Liver (tissue), 8 donors: ENCODE measurements at regions not wholly inside any gene's neighbourhood (a gene's known extent, or its start where the extent isn't known, plus 50 kb on each side); places are given as distances from the start of the nearest gene placed in this dataset.

Source experiments
- DNase-seq: peaks from one replicate; pipeline ENCODE4 v3.0.0-alpha.2; 2017; ENCODE audit warnings: low spot score
- H3K27ac ChIP-seq, 2 donors: one replicate each; pipeline ENCODE4 v1.7.0; 2013; ENCODE audit warnings: inconsistent platforms in 2 of 2, low read length in 2 of 2, control low read depth in 1 of 2, low read depth in 1 of 2, mild to moderate bottlenecking in 1 of 2
- H3K27me3 ChIP-seq, 4 donors: one replicate each; pipeline versions ENCODE4 v1.6.1 to v1.7.0; 2013; ENCODE audit warnings: low read length in 3 of 4, inconsistent platforms in 1 of 4, mild to moderate bottlenecking in 1 of 4, moderate library complexity in 1 of 4; ENCODE audit not compliant: control insufficient read depth in 4 of 4, insufficient read depth in 4 of 4
- H3K36me3 ChIP-seq, 4 donors: one replicate each; pipeline versions ENCODE4 v1.6.1 to v1.7.0; 2013; ENCODE audit warnings: low read length in 3 of 4, mild to moderate bottlenecking in 3 of 4, low read depth in 1 of 4, moderate library complexity in 1 of 4; ENCODE audit not compliant: control insufficient read depth in 4 of 4, insufficient read depth in 3 of 4
- H3K4me1 ChIP-seq, 4 donors: one replicate each; pipeline versions ENCODE4 v1.6.1 to v1.7.0; 2013; ENCODE audit warnings: low read length in 3 of 4, mild to moderate bottlenecking in 3 of 4, moderate library complexity in 1 of 4; ENCODE audit not compliant: control insufficient read depth in 4 of 4, insufficient read depth in 4 of 4
- H3K4me3 ChIP-seq, 3 donors: one replicate each; pipeline versions ENCODE4 v1.6.1 to v1.7.0; 2013; ENCODE audit warnings: low read length in 3 of 3, control low read depth in 1 of 3, low read depth in 1 of 3, mild to moderate bottlenecking in 1 of 3
- H3K9ac ChIP-seq, 2 donors: one replicate each; pipeline ENCODE4 v1.7.0; 2013; ENCODE audit warnings: low read length in 2 of 2, mild to moderate bottlenecking in 2 of 2, moderate library complexity in 2 of 2, control low read depth in 1 of 2, low read depth in 1 of 2
- H3K9me3 ChIP-seq, 4 donors: one replicate each; pipeline versions ENCODE4 v1.6.1 to v1.7.0; 2013; ENCODE audit warnings: low read length in 3 of 4; ENCODE audit not compliant: control insufficient read depth in 4 of 4
- EGR1 ChIP-seq, 2 donors: IDR thresholded peaks; 2 replicates each; pipeline ENCODE4 v1.6.1; 2016 to 2018; ENCODE audit warnings: antibody characterized with exemption in 2 of 2, low read depth in 2 of 2
- FOXA1 ChIP-seq: IDR thresholded peaks from 2 replicates; pipeline ENCODE4 v1.6.1; 2016; ENCODE audit warnings: antibody characterized with exemption
- FOXA2 ChIP-seq: IDR thresholded peaks from 2 replicates; pipeline ENCODE4 v1.6.1; 2016; ENCODE audit warnings: antibody characterized with exemption
- GABPA ChIP-seq, 2 donors: IDR thresholded peaks in 1 of 2; conservative IDR thresholded peaks in 1 of 2; 2 replicates each; pipeline ENCODE4 v1.6.1; 2016; ENCODE audit warnings: antibody characterized with exemption in 2 of 2, mild to moderate bottlenecking in 1 of 2, moderate library complexity in 1 of 2
- HNF4G ChIP-seq: IDR thresholded peaks from 2 replicates; pipeline ENCODE4 v1.6.1; 2016; ENCODE audit warnings: antibody characterized with exemption
- JUND ChIP-seq, 2 donors: IDR thresholded peaks; 2 replicates each; pipeline ENCODE4 v1.6.1; 2016; ENCODE audit warnings: antibody characterized with exemption in 2 of 2
- NR2F2 ChIP-seq: IDR thresholded peaks from 2 replicates; pipeline ENCODE4 v1.6.1; 2016; ENCODE audit warnings: antibody characterized with exemption
- RAD21 ChIP-seq, 2 donors: IDR thresholded peaks; 2 replicates each; pipeline ENCODE4 v1.6.1; 2016; ENCODE audit warnings: antibody characterized with exemption in 2 of 2, mild to moderate bottlenecking in 2 of 2
- SP1 ChIP-seq: IDR thresholded peaks from 2 replicates; pipeline ENCODE4 v1.6.1; 2018; ENCODE audit warnings: antibody characterized with exemption, mild to moderate bottlenecking
- TAF1 ChIP-seq: conservative IDR thresholded peaks from 2 replicates; pipeline ENCODE4 v1.6.1; 2016; ENCODE audit warnings: antibody characterized with exemption, mild to moderate bottlenecking
- YY1 ChIP-seq: IDR thresholded peaks from 2 replicates; pipeline ENCODE4 v1.6.1; 2016; ENCODE audit warnings: antibody characterized with exemption, mild to moderate bottlenecking
- WGBS: extraction: QIAGEN DNeasy Blood & Tissue Kit; methylation state at CpG from one replicate; pipeline ENCODE4 v1.1.7; 2013; 5-methylcytosine and 5-hydroxymethylcytosine counted together
- TF ChIP-seq, protein P1 (sequence below): IDR thresholded peaks from 2 replicates; pipeline ENCODE4 v1.6.1; 2016; ENCODE audit warnings: antibody characterized with exemption
- TF ChIP-seq, protein P2 (sequence below): fragments of 150-350 bp; IDR thresholded peaks from 2 replicates; pipeline ENCODE4 v1.5.1; 2017; ENCODE audit warnings: improper control_type of control experiment, low read depth, low read length; ENCODE audit not compliant: missing input control
- TF ChIP-seq, protein P3 (sequence below): IDR thresholded peaks from 2 replicates; pipeline ENCODE4 v1.6.1; 2016; ENCODE audit warnings: antibody characterized with exemption
- donor health status: healthy.
- donor health status: healthy.
- donor health status: healthy.
- donor health status: healthy.
- donor health status: healthy.

DNA sequence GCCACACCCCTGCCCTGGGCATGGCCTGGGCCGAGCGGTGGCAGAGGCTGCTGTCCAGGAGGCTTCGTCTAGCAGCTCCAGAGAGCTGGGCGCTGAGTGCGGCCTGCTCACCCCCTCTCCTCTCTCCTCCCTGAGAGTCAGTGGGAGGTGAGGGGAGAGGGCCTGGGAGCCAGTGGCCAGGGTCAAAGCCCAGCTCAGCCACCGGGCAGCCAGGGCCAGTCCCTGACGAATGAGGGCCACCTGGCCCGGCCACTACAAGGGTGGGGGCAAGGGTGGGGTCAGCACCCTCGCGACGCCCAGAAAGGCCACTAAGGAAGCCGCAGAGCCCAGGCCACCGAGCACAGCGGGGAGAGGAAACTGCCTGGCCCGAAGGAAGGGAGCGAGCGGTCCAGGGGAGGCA is 131.7 kb downstream of the FAM53A start:
- H3K36me3 ChIP-seq = no peaks in the 10 kb centered on the region
- H3K9ac ChIP-seq = no peak overlapping the region

DNA sequence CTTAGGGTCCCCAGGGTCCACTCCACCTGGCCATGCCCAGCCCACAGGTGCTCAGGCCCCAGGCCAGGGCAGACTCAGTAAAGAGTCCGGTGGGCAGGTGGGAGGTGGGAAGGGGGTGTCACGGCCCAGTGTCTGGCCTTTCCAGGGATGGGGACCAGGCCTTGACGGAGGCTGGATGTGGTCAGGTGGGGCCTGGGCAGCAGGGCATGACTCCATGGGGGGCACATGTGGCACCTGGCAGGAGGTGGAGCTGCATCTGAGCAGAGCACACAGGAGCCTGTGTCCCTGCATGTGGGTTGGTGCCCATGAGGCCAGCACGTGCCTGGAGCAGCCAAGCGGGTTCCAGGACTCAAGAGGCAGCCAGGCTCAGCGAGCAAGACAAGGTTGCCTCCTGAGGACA is 132.9 kb downstream of the FAM53A start:
- no peak for DNase-seq
- no peak for TF ChIP-seq RAD21 (IDR thresholded peaks at IDR 0.05)
- TF ChIP-seq EGR1 (IDR thresholded peaks at IDR 0.05; ENCODE audit: low read depth in 2 of 2) = no peak
- no peak for TF ChIP-seq GABPA (IDR thresholded peaks at IDR 0.05 in 1 of 2, conservative IDR thresholded peaks at IDR 0.05 in 1 of 2)
- TF ChIP-seq YY1 = no peak
- TF ChIP-seq, protein P1, sequence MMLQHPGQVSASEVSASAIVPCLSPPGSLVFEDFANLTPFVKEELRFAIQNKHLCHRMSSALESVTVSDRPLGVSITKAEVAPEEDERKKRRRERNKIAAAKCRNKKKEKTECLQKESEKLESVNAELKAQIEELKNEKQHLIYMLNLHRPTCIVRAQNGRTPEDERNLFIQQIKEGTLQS = no peak
- no peak for TF ChIP-seq NR2F2
- TF ChIP-seq, protein P2, sequence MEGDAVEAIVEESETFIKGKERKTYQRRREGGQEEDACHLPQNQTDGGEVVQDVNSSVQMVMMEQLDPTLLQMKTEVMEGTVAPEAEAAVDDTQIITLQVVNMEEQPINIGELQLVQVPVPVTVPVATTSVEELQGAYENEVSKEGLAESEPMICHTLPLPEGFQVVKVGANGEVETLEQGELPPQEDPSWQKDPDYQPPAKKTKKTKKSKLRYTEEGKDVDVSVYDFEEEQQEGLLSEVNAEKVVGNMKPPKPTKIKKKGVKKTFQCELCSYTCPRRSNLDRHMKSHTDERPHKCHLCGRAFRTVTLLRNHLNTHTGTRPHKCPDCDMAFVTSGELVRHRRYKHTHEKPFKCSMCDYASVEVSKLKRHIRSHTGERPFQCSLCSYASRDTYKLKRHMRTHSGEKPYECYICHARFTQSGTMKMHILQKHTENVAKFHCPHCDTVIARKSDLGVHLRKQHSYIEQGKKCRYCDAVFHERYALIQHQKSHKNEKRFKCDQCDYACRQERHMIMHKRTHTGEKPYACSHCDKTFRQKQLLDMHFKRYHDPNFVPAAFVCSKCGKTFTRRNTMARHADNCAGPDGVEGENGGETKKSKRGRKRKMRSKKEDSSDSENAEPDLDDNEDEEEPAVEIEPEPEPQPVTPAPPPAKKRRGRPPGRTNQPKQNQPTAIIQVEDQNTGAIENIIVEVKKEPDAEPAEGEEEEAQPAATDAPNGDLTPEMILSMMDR = no peak
- no peak for TF ChIP-seq JUND (IDR thresholded peaks at IDR 0.05)
- TF ChIP-seq FOXA1 = no peak
- TF ChIP-seq HNF4G = no peak
- TF ChIP-seq, protein P3, sequence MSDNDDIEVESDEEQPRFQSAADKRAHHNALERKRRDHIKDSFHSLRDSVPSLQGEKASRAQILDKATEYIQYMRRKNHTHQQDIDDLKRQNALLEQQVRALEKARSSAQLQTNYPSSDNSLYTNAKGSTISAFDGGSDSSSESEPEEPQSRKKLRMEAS = no peak
- TF ChIP-seq SP1 = no peak
- 93% methylated on average over 6 of the region's 6 CpGs for WGBS
- H3K4me1 ChIP-seq = no peaks in the 10 kb centered on the region
- no peaks in the 10 kb centered on the region for H3K27me3 ChIP-seq
- H3K4me3 ChIP-seq = no peak overlapping the region
- no peak overlapping the region for H3K27ac ChIP-seq
- H3K9me3 ChIP-seq = no peaks in the 10 kb centered on the region
- H3K9ac ChIP-seq = no peak overlapping the region
- no peaks in the 10 kb centered on the region for H3K36me3 ChIP-seq

More for the DNA sequence above, 131.7 kb downstream of the FAM53A start:
- no peaks in the 10 kb centered on the region for H3K9me3 ChIP-seq
- WGBS = 80% methylated on average over 17 of the region's 17 CpGs
- no peak overlapping the region for H3K4me3 ChIP-seq
- no peak for DNase-seq
- no peaks in the 10 kb centered on the region for H3K4me1 ChIP-seq
- H3K27me3 ChIP-seq = peaks cover 0 to 3% (median 0%) of the 10 kb centered on the region in 4 donors
- no peak for TF ChIP-seq FOXA2
- no peak overlapping the region for H3K27ac ChIP-seq

DNA sequence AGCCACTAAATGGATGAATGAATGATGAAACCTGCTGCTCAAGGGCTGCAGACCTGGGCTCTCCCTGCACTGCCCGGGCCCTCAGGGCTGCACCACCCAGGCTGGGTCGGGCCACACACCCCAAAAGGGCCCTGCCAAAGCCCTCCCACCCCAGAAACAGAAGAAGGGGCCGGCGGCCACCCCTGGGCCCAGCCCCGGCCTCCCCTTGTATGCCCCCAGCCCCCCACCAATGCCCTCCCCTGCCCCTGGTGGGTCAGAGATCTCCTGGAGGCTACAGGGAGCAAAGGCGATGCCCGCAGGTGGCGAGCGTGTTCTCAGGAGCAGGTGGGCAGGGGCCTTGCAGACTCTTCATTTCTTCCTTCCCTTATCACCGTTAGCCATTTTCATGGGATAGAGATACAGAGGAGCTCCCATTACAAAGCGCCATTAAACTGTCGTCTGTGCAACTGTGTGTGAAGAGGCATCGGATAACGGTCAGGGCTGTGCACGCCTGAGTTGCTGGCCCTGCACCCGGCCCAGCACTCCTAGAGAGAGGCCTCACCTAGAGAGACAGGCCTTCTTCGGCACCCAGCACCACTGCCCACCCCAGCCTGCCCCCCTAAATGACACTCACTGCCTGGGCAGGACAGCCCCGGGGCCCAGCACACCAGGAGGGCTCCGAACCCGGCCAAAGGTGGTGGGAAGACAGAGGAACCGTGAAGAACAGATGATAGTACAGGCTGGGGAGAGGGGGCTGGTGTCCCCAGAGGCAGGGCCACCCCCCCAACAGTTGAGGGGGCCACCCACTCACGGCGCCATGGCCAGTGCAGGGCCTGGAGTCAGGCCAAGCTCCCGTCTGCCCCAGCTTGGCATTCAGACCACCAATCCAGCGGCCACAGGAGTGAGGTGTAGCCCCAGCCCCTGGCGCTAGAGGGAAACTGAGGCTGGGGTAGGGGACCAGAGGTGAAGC is 133.7 kb downstream of the FAM53A start:
- Histone ChIP-seq H3K9me3 (no peaks in the 10 kb centered on the region), H3K4me3 (no peak overlapping the region)
- no peak for DNase-seq

More for the DNA sequence above, 133.7 kb downstream of the FAM53A start:
- Histone ChIP-seq H3K4me1 (no peaks in the 10 kb centered on the region), H3K27ac (no peak overlapping the region), H3K27me3 (no peaks in the 10 kb centered on the region), H3K36me3 (no peaks in the 10 kb centered on the region), H3K9ac (no peak overlapping the region)
- WGBS = 84% methylated on average over 26 of the region's 26 CpGs
- TF ChIP-seq YY1 (no peak), EGR1 (IDR thresholded peaks at IDR 0.05; ENCODE audit: low read depth in 2 of 2) (no peak), TAF1 (no peak)
- TF ChIP-seq, protein P3 = no peak
- TF ChIP-seq, protein P1 = no peak
